Activated CD4-positive, alpha-beta T cell treated with anti-CD3 and anti-CD28 coated beads, Interleukin-2, amount 10 ng/mL, durations not matched to agents 24 days and 14 days (primary cell): ENCODE measurements at regions not wholly inside any gene's neighbourhood (a gene's known extent, or its start where the extent isn't known, plus 50 kb on each side); places are given as distances from the start of the nearest gene placed in this dataset.

Experiments used
- DNase-seq: peaks from one replicate; pipeline ENCODE4 v3.0.0; 2022
- H3K27ac Mint-ChIP-seq: one replicate; pipeline ENCODE4 v1.8.0; 2022; ENCODE audit warnings: mild to moderate bottlenecking, mixed read lengths
- H3K27me3 Mint-ChIP-seq: one replicate; pipeline ENCODE4 v1.8.0; 2022; ENCODE audit warnings: mixed read lengths
- H3K36me3 Mint-ChIP-seq: one replicate; pipeline ENCODE4 v1.8.0; 2022; ENCODE audit warnings: low read depth, mild to moderate bottlenecking, mixed read lengths
- H3K4me1 Mint-ChIP-seq: one replicate; pipeline ENCODE4 v1.8.0; 2021; ENCODE audit warnings: mixed read lengths
- H3K4me3 Mint-ChIP-seq: one replicate; pipeline ENCODE4 v1.8.0; 2022; ENCODE audit warnings: mild to moderate bottlenecking, moderate library complexity, mixed read lengths
- H3K9me3 Mint-ChIP-seq: one replicate; pipeline ENCODE4 v1.8.0; 2021; ENCODE audit warnings: mixed read lengths
- intact Hi-C: fragments of 100-400 bp; cut with micrococcal nuclease; formaldehyde crosslinking; loops from one replicate; pipeline ENCODE4 v1.15.1; 2023

GRCh38 chr15:95975212-95975611 lies 355.3 kb upstream of the NR2F2 start:
- no peaks in the 10 kb centered on the region for H3K4me1 Mint-ChIP-seq
- H3K9me3 Mint-ChIP-seq, result peaks cover 3% of the 10 kb centered on the region
- H3K36me3 Mint-ChIP-seq, result no peaks in the 10 kb centered on the region
- no peak for DNase-seq
- H3K4me3 Mint-ChIP-seq, result no peak overlapping the region
- H3K27me3 Mint-ChIP-seq, result peaks cover 8% of the 10 kb centered on the region
- H3K27ac Mint-ChIP-seq, result no peak overlapping the region
- intact Hi-C loops, result no loop called here

GRCh38 chr15:95979286-95979685 lies 351.2 kb upstream of the NR2F2 start:
- DNase-seq, result no peak
- intact Hi-C loops, result no loop called here
- Mint-ChIP-seq H3K4me1 (no peaks in the 10 kb centered on the region), H3K27ac (no peak overlapping the region), H3K27me3 (peaks cover 15% of the 10 kb centered on the region), H3K36me3 (no peaks in the 10 kb centered on the region), H3K4me3 (no peak overlapping the region), H3K9me3 (peaks cover 3% of the 10 kb centered on the region)

GRCh38 chr15:95981209-95981608 lies 349.3 kb upstream of the NR2F2 start:
- H3K27me3 Mint-ChIP-seq, result peaks cover 13% of the 10 kb centered on the region
- intact Hi-C loops, result no loop called here
- DNase-seq, result no peak
- H3K36me3 Mint-ChIP-seq, result no peaks in the 10 kb centered on the region
- H3K4me3 Mint-ChIP-seq, result no peak overlapping the region
- no peaks in the 10 kb centered on the region for H3K9me3 Mint-ChIP-seq
- no peaks in the 10 kb centered on the region for H3K4me1 Mint-ChIP-seq
- H3K27ac Mint-ChIP-seq, result no peak overlapping the region

GRCh38 chr15:95987299-95987698 lies 343.2 kb upstream of the NR2F2 start:
- Mint-ChIP-seq H3K36me3 (no peaks in the 10 kb centered on the region), H3K4me1 (no peaks in the 10 kb centered on the region), H3K27ac (no peak overlapping the region), H3K4me3 (no peak overlapping the region), H3K9me3 (no peaks in the 10 kb centered on the region), H3K27me3 (peaks cover 33% of the 10 kb centered on the region)
- intact Hi-C loops, result no loop called here
- no peak for DNase-seq

- H3K4me3 Mint-ChIP-seq, result no peak overlapping the region
- no peak overlapping the region for H3K27ac Mint-ChIP-seq
- DNase-seq, result no peak
- H3K27me3 Mint-ChIP-seq, result peaks cover 28% of the 10 kb centered on the region
- no peaks in the 10 kb centered on the region for H3K36me3 Mint-ChIP-seq
- H3K4me1 Mint-ChIP-seq, result no peaks in the 10 kb centered on the region
- intact Hi-C loops, result no loop called here
- no peaks in the 10 kb centered on the region for H3K9me3 Mint-ChIP-seq
Measured at GRCh38 chr15:95987886-95988573, 342.5 kb upstream of the NR2F2 start.

- peaks cover 28% of the 10 kb centered on the region for H3K27me3 Mint-ChIP-seq
- no peak for DNase-seq
- H3K4me3 Mint-ChIP-seq, result no peak overlapping the region
- no peak overlapping the region for H3K27ac Mint-ChIP-seq
- intact Hi-C loops, result no loop called here
- no peaks in the 10 kb centered on the region for H3K4me1 Mint-ChIP-seq
- H3K9me3 Mint-ChIP-seq, result no peaks in the 10 kb centered on the region
- H3K36me3 Mint-ChIP-seq, result no peaks in the 10 kb centered on the region
Measured at GRCh38 chr15:95988574-95988887, 342.0 kb upstream of the NR2F2 start.

GRCh38 chr15:95989392-95989791 lies 341.1 kb upstream of the NR2F2 start:
- H3K4me1 Mint-ChIP-seq, result no peaks in the 10 kb centered on the region
- intact Hi-C loops, result no loop called here
- DNase-seq, result no peak
- H3K36me3 Mint-ChIP-seq, result no peaks in the 10 kb centered on the region
- H3K4me3 Mint-ChIP-seq, result no peak overlapping the region
- no peak overlapping the region for H3K27ac Mint-ChIP-seq
- H3K9me3 Mint-ChIP-seq, result no peaks in the 10 kb centered on the region
- peaks cover 25% of the 10 kb centered on the region for H3K27me3 Mint-ChIP-seq

- Mint-ChIP-seq H3K36me3 (no peaks in the 10 kb centered on the region), H3K27me3 (peaks cover 36% of the 10 kb centered on the region), H3K9me3 (peaks cover 5% of the 10 kb centered on the region), H3K4me3 (no peak overlapping the region), H3K4me1 (peaks cover under 1% of the 10 kb centered on the region), H3K27ac (no peak overlapping the region)
- intact Hi-C loops, result loop anchor here (10.0 kb wide), 1 partner anchor 706 kb away; no protein-coding TSS in a partner anchor
- DNase-seq, result no peak
Measured at GRCh38 chr15:95990833-95991232, 339.7 kb upstream of the NR2F2 start.

- intact Hi-C loops, result loop anchor here (10.0 kb wide), 1 partner anchor 710 kb away; no protein-coding TSS in a partner anchor
- Mint-ChIP-seq H3K4me1 (peaks cover 14% of the 10 kb centered on the region), H3K27ac (no peak overlapping the region), H3K9me3 (peaks cover 11% of the 10 kb centered on the region), H3K4me3 (no peak overlapping the region), H3K36me3 (no peaks in the 10 kb centered on the region), H3K27me3 (peaks cover 49% of the 10 kb centered on the region)
- DNase-seq, result no peak
Measured at GRCh38 chr15:95994418-95994817, 336.1 kb upstream of the NR2F2 start.

- Mint-ChIP-seq H3K4me3 (no peak overlapping the region), H3K4me1 (peaks cover 14% of the 10 kb centered on the region), H3K36me3 (no peaks in the 10 kb centered on the region), H3K9me3 (peaks cover 11% of the 10 kb centered on the region), H3K27ac (no peak overlapping the region), H3K27me3 (peaks cover 51% of the 10 kb centered on the region)
- intact Hi-C loops, result loop anchor here (10.0 kb wide), 1 partner anchor 711 kb away; no protein-coding TSS in a partner anchor
- no peak for DNase-seq
Measured at GRCh38 chr15:95995375-95996168, 334.9 kb upstream of the NR2F2 start.

- peaks cover 11% of the 10 kb centered on the region for H3K9me3 Mint-ChIP-seq
- no peaks in the 10 kb centered on the region for H3K36me3 Mint-ChIP-seq
- DNase-seq, result peak; percentile 74
- peaks cover 14% of the 10 kb centered on the region for H3K4me1 Mint-ChIP-seq
- H3K27me3 Mint-ChIP-seq, result peaks cover 52% of the 10 kb centered on the region
- H3K4me3 Mint-ChIP-seq, result no peak overlapping the region
- intact Hi-C loops, result loop anchor here (10.0 kb wide), 1 partner anchor 712 kb away; no protein-coding TSS in a partner anchor
- peak overlapping the region; percentile 10 for H3K27ac Mint-ChIP-seq
Measured at GRCh38 chr15:95996494-95996893, 334.0 kb upstream of the NR2F2 start.

GRCh38 chr15:95998935-95999334 lies 331.6 kb upstream of the NR2F2 start:
- H3K27me3 Mint-ChIP-seq, result peaks cover 61% of the 10 kb centered on the region
- H3K4me3 Mint-ChIP-seq, result no peak overlapping the region
- peaks cover 11% of the 10 kb centered on the region for H3K9me3 Mint-ChIP-seq

GRCh38 chr15:96002890-96003859 lies 327.3 kb upstream of the NR2F2 start:
- Mint-ChIP-seq H3K27me3 (peaks cover 43% of the 10 kb centered on the region), H3K4me1 (no peaks in the 10 kb centered on the region), H3K4me3 (no peak overlapping the region), H3K27ac (no peak overlapping the region), H3K9me3 (no peaks in the 10 kb centered on the region), H3K36me3 (no peaks in the 10 kb centered on the region)
- DNase-seq, result no peak
- intact Hi-C loops, result no loop called here

More at GRCh38 chr15:95998935-95999334, 331.6 kb upstream of the NR2F2 start:
- Mint-ChIP-seq H3K4me1 (peaks cover 14% of the 10 kb centered on the region), H3K27ac (no peak overlapping the region), H3K36me3 (no peaks in the 10 kb centered on the region)
- intact Hi-C loops, result loop anchor here (10.0 kb wide), 1 partner anchor 714 kb away; no protein-coding TSS in a partner anchor
- DNase-seq, result no peak
